Lower leg skin (tissue), 3 donors: ENCODE measurements at regions not wholly inside any gene's neighbourhood (a gene's known extent, or its start where the extent isn't known, plus 50 kb on each side); places are given as distances from the start of the nearest gene placed in this dataset.

ENCODE experiments used
- CTCF ChIP-seq, 3 donors: fragments of 450-650 bp; IDR thresholded peaks; one replicate each; pipeline ENCODE4 v1.5.1; 2016; ENCODE audit warnings: antibody characterized with exemption in 3 of 3, mild to moderate bottlenecking in 3 of 3, moderate library complexity in 2 of 3
- POLR2A ChIP-seq, 2 donors: fragments of 450-650 bp; IDR thresholded peaks; one replicate each; pipeline ENCODE4 v1.6.1; 2016 to 2017; ENCODE audit warnings: antibody characterized with exemption in 2 of 2, mild to moderate bottlenecking in 1 of 2, moderate library complexity in 1 of 2

- TF ChIP-seq POLR2A (IDR thresholded peaks at IDR 0.05) (no peak), CTCF (IDR thresholded peaks at IDR 0.05) (no peak)
Observed at GRCh38 chr11:80779905-80780605, 1339.2 kb upstream of the TENM4 start.
